GM12878 (cell line): ENCODE measurements at regions not wholly inside any gene's neighbourhood (a gene's known extent, or its start where the extent isn't known, plus 50 kb on each side); places are given as distances from the start of the nearest gene placed in this dataset.

Experiments used
- BRCA1 ChIP-seq: IDR thresholded peaks from 2 replicates; pipeline ENCODE4 v1.6.1; 2011; ENCODE audit warnings: low read depth, low read length, improper control_type of control experiment
- CTCF ChIP-seq, 3 experiments: IDR thresholded peaks in 2 of 3; conservative IDR thresholded peaks in 1 of 3; 2 replicates each; pipeline ENCODE4 v1.5.1; 2011; ENCODE audit warnings: low read depth in 3 of 3, low read length in 3 of 3, mild to moderate bottlenecking in 3 of 3, control low read depth in 2 of 3, moderate library complexity in 2 of 3, inconsistent platforms in 1 of 3, mixed read lengths in 1 of 3; ENCODE audit not compliant: control insufficient read depth in 2 of 3, insufficient read depth in 1 of 3; ENCODE audit errors: extremely low read depth in 1 of 3
- HCFC1 ChIP-seq: fragments of 150-350 bp; IDR thresholded peaks from 2 replicates; pipeline ENCODE4 v1.6.1; 2014; ENCODE audit warnings: low read length
- POLR2A ChIP-seq: IDR thresholded peaks from 2 replicates; pipeline ENCODE4 v1.6.1; 2011; ENCODE audit warnings: low read depth, mild to moderate bottlenecking, low read length
- RB1 ChIP-seq: fragments of 450-650 bp; formaldehyde crosslinking; IDR thresholded peaks from 2 replicates; pipeline ENCODE4 v1.6.1; 2017; ENCODE audit warnings: mild to moderate bottlenecking, borderline replicate concordance
- RFX5 ChIP-seq: IDR thresholded peaks from 2 replicates; pipeline ENCODE4 v1.6.1; 2011; ENCODE audit warnings: low read depth, low read length, improper control_type of control experiment
- SPI1 ChIP-seq: IDR thresholded peaks from 2 replicates; pipeline ENCODE4 v1.6.1; 2011; ENCODE audit warnings: low read depth, mild to moderate bottlenecking, low read length, moderate library complexity, borderline replicate concordance; ENCODE audit not compliant: insufficient read depth
- TCF3 ChIP-seq: IDR thresholded peaks from 2 replicates; pipeline ENCODE4 v1.6.1; 2012; ENCODE audit warnings: low read depth, mild to moderate bottlenecking, low read length, borderline replicate concordance; ENCODE audit not compliant: insufficient read depth
- TCF7 ChIP-seq: IDR thresholded peaks from 2 replicates; pipeline ENCODE4 v1.6.1; 2014; ENCODE audit warnings: antibody characterized with exemption, borderline replicate concordance
- YY1 ChIP-seq: IDR thresholded peaks from 2 replicates; pipeline ENCODE4 v1.6.1; 2011; ENCODE audit warnings: low read depth, mild to moderate bottlenecking, low read length
- ZNF384 ChIP-seq: IDR thresholded peaks from 2 replicates; pipeline ENCODE4 v1.6.1; 2012; ENCODE audit warnings: low read depth, mild to moderate bottlenecking, low read length, improper control_type of control experiment, borderline replicate concordance
- TF ChIP-seq, protein P1 (sequence below): fragments of 450-650 bp; conservative IDR thresholded peaks from 2 replicates; pipeline ENCODE4 v1.6.1; 2017; ENCODE audit warnings: mild to moderate bottlenecking, moderate library complexity
- TF ChIP-seq, protein P2 (sequence below): IDR thresholded peaks from 2 replicates; pipeline ENCODE4 v1.6.1; 2011; ENCODE audit warnings: borderline replicate concordance, low read depth, mild to moderate bottlenecking, moderate library complexity, low read length; ENCODE audit not compliant: insufficient read depth, poor library complexity, severe bottlenecking
- TF ChIP-seq, protein P3 (sequence below): IDR thresholded peaks from 2 replicates; pipeline ENCODE4 v1.6.1; 2012; ENCODE audit warnings: improper control_type of control experiment, low read depth, low read length; ENCODE audit not compliant: insufficient replicate concordance

DNA sequence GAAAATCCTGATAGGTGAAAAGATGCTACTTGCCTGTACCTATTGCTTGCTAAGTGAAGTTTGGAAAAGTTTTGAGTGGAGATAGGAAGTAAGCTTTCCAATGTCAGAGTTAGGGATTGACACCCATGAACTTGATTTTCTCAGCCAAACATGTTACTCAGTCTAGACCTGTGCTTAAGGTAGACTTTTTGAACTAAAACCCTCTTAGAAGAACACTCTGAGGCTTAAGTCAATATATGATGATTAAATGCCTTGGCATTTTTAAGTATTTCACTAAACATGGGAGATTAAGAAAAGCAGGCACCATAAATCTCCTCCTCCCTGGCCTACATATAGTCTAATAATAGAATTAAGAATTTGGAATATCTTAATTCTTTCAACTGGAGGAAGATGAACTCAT, 785.6 kb upstream of the SOX9 start:
- TF ChIP-seq TCF7 (no peak), HCFC1 (no peak), CTCF (IDR thresholded peaks at IDR 0.05 in 2 of 3, conservative IDR thresholded peaks at IDR 0.05 in 1 of 3; ENCODE audit: control insufficient read depth in 2 of 3, extremely low read depth in 1 of 3, insufficient read depth in 1 of 3, low read depth in 3 of 3, low read length in 3 of 3) (no peak), SPI1 (no peak), BRCA1 (no peak), ZNF384 (no peak), RB1 (no peak), RFX5 (no peak), YY1 (no peak), POLR2A (no peak), TCF3 (no peak)
- TF ChIP-seq, protein P1, sequence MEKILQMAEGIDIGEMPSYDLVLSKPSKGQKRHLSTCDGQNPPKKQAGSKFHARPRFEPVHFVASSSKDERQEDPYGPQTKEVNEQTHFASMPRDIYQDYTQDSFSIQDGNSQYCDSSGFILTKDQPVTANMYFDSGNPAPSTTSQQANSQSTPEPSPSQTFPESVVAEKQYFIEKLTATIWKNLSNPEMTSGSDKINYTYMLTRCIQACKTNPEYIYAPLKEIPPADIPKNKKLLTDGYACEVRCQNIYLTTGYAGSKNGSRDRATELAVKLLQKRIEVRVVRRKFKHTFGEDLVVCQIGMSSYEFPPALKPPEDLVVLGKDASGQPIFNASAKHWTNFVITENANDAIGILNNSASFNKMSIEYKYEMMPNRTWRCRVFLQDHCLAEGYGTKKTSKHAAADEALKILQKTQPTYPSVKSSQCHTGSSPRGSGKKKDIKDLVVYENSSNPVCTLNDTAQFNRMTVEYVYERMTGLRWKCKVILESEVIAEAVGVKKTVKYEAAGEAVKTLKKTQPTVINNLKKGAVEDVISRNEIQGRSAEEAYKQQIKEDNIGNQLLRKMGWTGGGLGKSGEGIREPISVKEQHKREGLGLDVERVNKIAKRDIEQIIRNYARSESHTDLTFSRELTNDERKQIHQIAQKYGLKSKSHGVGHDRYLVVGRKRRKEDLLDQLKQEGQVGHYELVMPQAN, result no peak
- TF ChIP-seq, protein P2, sequence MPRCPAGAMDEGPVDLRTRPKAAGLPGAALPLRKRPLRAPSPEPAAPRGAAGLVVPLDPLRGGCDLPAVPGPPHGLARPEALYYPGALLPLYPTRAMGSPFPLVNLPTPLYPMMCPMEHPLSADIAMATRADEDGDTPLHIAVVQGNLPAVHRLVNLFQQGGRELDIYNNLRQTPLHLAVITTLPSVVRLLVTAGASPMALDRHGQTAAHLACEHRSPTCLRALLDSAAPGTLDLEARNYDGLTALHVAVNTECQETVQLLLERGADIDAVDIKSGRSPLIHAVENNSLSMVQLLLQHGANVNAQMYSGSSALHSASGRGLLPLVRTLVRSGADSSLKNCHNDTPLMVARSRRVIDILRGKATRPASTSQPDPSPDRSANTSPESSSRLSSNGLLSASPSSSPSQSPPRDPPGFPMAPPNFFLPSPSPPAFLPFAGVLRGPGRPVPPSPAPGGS, result no peak
- TF ChIP-seq, protein P3, sequence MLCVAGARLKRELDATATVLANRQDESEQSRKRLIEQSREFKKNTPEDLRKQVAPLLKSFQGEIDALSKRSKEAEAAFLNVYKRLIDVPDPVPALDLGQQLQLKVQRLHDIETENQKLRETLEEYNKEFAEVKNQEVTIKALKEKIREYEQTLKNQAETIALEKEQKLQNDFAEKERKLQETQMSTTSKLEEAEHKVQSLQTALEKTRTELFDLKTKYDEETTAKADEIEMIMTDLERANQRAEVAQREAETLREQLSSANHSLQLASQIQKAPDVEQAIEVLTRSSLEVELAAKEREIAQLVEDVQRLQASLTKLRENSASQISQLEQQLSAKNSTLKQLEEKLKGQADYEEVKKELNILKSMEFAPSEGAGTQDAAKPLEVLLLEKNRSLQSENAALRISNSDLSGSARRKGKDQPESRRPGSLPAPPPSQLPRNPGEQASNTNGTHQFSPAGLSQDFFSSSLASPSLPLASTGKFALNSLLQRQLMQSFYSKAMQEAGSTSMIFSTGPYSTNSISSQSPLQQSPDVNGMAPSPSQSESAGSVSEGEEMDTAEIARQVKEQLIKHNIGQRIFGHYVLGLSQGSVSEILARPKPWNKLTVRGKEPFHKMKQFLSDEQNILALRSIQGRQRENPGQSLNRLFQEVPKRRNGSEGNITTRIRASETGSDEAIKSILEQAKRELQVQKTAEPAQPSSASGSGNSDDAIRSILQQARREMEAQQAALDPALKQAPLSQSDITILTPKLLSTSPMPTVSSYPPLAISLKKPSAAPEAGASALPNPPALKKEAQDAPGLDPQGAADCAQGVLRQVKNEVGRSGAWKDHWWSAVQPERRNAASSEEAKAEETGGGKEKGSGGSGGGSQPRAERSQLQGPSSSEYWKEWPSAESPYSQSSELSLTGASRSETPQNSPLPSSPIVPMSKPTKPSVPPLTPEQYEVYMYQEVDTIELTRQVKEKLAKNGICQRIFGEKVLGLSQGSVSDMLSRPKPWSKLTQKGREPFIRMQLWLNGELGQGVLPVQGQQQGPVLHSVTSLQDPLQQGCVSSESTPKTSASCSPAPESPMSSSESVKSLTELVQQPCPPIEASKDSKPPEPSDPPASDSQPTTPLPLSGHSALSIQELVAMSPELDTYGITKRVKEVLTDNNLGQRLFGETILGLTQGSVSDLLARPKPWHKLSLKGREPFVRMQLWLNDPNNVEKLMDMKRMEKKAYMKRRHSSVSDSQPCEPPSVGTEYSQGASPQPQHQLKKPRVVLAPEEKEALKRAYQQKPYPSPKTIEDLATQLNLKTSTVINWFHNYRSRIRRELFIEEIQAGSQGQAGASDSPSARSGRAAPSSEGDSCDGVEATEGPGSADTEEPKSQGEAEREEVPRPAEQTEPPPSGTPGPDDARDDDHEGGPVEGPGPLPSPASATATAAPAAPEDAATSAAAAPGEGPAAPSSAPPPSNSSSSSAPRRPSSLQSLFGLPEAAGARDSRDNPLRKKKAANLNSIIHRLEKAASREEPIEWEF, result no peak
